ENCODE measurements at regions not wholly inside any gene's neighbourhood (a gene's known extent, or its start where the extent isn't known, plus 50 kb on each side); places are given as distances from the start of the nearest gene placed in this dataset.

DNA sequence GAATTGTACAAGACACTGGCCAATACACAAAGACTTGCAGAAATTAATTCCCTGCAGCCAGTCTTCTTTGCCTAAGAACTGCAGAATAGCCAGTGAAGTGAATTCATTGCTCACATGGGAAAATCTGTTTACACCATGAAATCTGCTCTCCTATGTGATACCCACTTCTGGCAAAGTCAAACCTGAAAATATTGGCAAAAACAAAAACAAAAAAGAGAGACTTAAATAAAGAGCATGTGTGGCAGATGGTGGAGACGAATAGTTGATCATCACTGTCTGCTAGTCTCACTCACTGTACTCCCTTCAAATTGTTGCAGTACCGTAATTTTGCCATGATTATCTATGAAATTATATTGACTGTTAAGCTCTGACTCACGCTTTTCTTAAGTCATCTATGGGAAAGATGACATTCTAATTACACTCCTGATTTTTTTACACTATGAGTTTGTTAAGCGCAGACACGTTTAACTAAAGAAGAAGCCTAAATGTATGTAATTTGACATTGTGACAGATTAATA is 406.8 kb downstream of the PCDH7 start:
- no peak overlapping the region for H3K4me3 Mint-ChIP-seq
- H3K4me1 Mint-ChIP-seq: no peaks in the 10 kb centered on the region
- H3K27ac Mint-ChIP-seq: no peak overlapping the region

DNA sequence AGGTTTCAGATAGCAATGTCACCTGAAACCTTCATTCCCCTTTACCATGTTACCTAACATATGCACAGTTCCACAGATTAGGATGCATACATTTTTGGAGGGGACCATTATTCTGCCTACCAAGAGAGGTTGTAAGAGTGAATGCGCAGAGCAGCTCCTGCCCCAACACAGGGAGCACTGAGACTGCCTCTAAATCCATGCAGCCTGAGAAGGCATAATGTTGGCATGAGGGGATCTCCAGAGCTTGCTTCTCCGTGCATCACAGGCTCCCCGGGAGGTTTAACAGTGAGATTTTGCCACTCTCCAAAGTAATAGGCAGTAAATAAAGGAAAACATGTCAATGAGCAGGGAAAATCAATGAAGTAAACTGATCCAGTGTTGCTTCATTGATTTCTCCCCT is 410.8 kb downstream of the PCDH7 start:
- no peak for ATAC-seq
- H3K9me3 Mint-ChIP-seq: no peaks in the 10 kb centered on the region
- H3K27ac Mint-ChIP-seq: no peak overlapping the region
- H3K4me3 Mint-ChIP-seq: no peak overlapping the region
- H3K36me3 Mint-ChIP-seq: no peaks in the 10 kb centered on the region
- H3K27me3 Mint-ChIP-seq: no peaks in the 10 kb centered on the region
- no peaks in the 10 kb centered on the region for H3K4me1 Mint-ChIP-seq

More for the DNA sequence above, 406.8 kb downstream of the PCDH7 start:
- Mint-ChIP-seq H3K9me3 (no peaks in the 10 kb centered on the region), H3K27me3 (no peaks in the 10 kb centered on the region), H3K36me3 (no peaks in the 10 kb centered on the region)
- ATAC-seq: no peak

DNA sequence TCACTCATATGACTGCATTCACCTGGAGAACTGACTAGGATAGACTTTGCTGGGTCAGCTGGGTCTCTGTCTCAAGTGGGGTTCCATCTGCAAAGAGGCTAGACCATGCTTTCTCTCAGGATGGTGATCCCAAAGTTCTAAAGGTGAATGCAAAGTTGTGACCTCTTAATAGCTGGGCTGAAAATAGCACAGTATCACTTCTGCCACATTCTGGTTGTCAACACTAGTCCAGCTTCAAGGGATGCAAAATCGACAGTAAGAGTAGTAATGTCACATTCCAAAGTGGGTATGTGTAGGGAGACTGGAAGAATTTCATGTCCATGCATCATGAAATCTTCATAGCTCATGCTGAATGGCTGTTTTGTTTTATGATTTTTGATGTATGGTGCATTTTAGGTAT is 414.6 kb downstream of the PCDH7 start:
- no peak overlapping the region for H3K27ac Mint-ChIP-seq
- no peaks in the 10 kb centered on the region for H3K36me3 Mint-ChIP-seq
- no peak for ATAC-seq
- no peaks in the 10 kb centered on the region for H3K27me3 Mint-ChIP-seq
- H3K4me3 Mint-ChIP-seq: no peak overlapping the region
- no peaks in the 10 kb centered on the region for H3K9me3 Mint-ChIP-seq
- H3K4me1 Mint-ChIP-seq: no peaks in the 10 kb centered on the region

DNA sequence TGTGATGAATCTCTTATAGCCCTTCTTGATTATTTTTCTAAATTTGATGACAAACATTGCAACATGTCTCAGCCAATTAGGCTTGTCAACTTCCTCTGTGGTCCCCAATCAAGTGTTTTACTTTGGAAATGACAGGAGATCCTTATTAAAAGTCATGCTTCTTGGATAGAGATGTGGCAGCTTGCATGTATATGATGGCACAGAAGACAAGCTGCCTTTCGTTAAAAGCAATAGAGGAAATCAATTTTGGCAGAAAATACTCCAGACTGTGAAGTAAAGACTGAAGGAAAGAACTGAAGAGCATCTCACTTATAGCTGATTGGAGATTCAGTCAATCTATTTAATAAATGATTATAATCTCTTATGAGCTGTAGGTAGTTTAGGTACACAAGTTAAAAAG is 419.6 kb downstream of the PCDH7 start:
- no peaks in the 10 kb centered on the region for H3K9me3 Mint-ChIP-seq
- no peak for ATAC-seq
- no peaks in the 10 kb centered on the region for H3K36me3 Mint-ChIP-seq
- H3K27me3 Mint-ChIP-seq: no peaks in the 10 kb centered on the region
- H3K4me1 Mint-ChIP-seq: no peaks in the 10 kb centered on the region
- H3K4me3 Mint-ChIP-seq: no peak overlapping the region
- H3K27ac Mint-ChIP-seq: no peak overlapping the region

DNA sequence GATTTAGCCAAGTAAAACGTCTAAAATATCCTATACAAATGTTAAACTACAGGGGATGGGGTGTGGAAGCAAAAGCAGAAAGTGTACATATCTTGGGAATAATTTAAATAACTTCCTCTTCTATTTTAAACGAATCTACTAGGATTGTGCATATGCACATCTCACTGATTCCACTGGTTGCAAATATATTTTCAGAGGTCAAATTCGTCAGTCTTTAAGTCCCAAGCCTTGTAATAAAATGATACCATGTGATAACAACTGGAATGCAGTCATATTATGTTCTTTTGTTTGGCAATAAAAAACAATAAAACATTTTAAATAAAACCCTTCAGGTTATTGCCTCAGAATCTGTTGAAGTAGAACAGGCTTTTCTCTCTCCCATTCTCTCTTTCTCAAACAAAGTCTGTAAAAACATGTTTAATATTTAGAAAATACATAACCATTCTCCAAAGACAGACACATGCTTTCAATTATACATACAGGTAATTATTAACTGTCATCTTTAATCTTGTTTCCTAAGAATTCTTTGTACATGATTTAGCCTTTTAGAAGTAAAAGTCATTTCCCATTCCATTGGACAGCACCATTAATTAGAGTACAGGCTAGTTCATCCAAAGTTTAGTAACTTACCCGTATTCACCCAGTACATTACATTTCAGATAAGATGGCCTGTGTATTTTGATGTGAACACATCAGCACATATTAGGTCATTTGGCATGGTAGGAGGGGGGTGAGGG is 421.1 kb downstream of the PCDH7 start:
- H3K27ac Mint-ChIP-seq: no peak overlapping the region
- no peaks in the 10 kb centered on the region for H3K9me3 Mint-ChIP-seq
- no peaks in the 10 kb centered on the region for H3K27me3 Mint-ChIP-seq
- ATAC-seq: no peak
- H3K4me3 Mint-ChIP-seq: no peak overlapping the region
- no peaks in the 10 kb centered on the region for H3K36me3 Mint-ChIP-seq
- H3K4me1 Mint-ChIP-seq: no peaks in the 10 kb centered on the region

DNA sequence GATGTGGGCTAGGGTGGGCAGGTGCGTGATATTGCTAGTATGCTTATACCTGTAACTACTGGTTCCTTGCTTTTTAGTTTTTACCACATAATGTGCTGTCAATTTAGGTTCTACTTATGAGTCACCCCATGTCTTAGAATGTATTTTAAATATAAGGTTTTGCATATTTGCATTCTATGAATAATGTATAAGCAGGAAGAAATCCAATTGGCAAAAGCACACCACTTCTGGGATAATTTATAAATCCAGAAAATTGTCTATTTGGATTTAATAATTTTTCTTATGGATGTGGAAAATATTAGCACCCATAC is 421.6 kb downstream of the PCDH7 start:
- no peak overlapping the region for H3K27ac Mint-ChIP-seq
- peaks cover 2% of the 10 kb centered on the region for H3K9me3 Mint-ChIP-seq
- no peaks in the 10 kb centered on the region for H3K36me3 Mint-ChIP-seq

DNA sequence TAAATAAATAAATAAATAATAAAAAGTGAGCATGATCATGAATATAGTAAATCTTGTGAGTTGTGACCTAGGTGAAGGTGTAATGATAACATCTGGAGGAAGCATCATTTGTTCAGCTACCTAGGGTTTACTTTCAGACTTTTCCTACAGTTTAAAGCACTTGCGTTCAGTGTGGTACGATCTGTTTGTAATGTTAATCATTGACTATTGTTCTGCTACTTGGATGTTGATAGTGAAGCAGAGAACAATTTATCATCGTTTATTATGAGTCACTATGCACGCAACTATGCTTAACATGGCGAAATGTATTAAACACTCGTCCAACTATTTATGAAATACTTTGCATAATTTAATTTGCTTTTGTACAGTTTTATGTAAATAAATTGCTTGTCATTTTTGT is 426.2 kb downstream of the PCDH7 start:
- no peak overlapping the region for H3K4me3 Mint-ChIP-seq
- no peaks in the 10 kb centered on the region for H3K27me3 Mint-ChIP-seq
- H3K36me3 Mint-ChIP-seq: no peaks in the 10 kb centered on the region
- H3K27ac Mint-ChIP-seq: no peak overlapping the region
- H3K9me3 Mint-ChIP-seq: peaks cover 2% of the 10 kb centered on the region
- no peaks in the 10 kb centered on the region for H3K4me1 Mint-ChIP-seq
- ATAC-seq: no peak

More for the DNA sequence above, 421.6 kb downstream of the PCDH7 start:
- H3K27me3 Mint-ChIP-seq: no peaks in the 10 kb centered on the region
- no peaks in the 10 kb centered on the region for H3K4me1 Mint-ChIP-seq
- no peak overlapping the region for H3K4me3 Mint-ChIP-seq
- ATAC-seq: no peak

DNA sequence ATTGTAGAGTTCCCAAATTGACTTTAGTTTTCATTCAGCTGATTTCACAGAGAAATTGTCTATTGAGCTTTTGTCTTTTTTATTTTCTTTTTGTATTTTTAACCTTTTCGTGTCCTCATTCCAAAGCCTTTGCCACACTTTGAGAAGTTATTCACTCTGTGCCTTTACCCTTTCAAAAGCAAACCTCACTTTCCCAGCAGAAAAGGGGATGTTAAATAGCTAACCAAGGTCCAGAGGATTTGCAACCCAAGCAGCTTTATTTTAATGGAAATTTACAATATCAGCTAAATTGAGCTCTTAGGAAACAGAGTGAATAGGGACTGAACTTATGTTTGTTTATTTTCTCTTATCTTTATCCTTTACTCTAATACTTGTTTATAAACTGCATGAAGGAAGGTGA is 428.8 kb downstream of the PCDH7 start:
- H3K9me3 Mint-ChIP-seq: peaks cover 5% of the 10 kb centered on the region
- H3K27me3 Mint-ChIP-seq: no peaks in the 10 kb centered on the region
- no peaks in the 10 kb centered on the region for H3K4me1 Mint-ChIP-seq
- no peak overlapping the region for H3K4me3 Mint-ChIP-seq
- no peaks in the 10 kb centered on the region for H3K36me3 Mint-ChIP-seq
- no peak for ATAC-seq
- H3K27ac Mint-ChIP-seq: no peak overlapping the region

DNA sequence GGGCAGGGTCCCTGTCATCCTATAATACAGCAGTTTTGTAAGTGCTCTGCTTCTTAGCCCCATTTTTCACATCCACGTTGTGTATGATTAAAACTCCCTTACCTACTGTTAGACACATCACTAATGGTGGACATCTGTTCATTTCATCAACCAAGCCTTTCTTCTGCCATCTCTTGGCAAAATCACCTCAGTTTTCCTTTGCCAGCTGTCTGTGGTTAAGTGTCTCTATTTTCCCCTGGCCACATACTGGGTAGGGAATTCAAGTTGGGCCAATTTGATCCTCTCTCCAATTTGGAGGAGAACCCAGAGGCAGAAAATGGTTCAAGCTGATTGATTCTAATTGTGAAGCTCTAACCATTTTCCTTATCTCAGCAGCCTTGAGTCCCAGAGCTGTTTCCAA is 436.1 kb downstream of the PCDH7 start:
- no peak for ATAC-seq
- H3K4me3 Mint-ChIP-seq: no peak overlapping the region
- H3K27me3 Mint-ChIP-seq: no peaks in the 10 kb centered on the region
- no peaks in the 10 kb centered on the region for H3K4me1 Mint-ChIP-seq
- no peaks in the 10 kb centered on the region for H3K36me3 Mint-ChIP-seq
- H3K9me3 Mint-ChIP-seq: peaks cover 7% of the 10 kb centered on the region
- no peak overlapping the region for H3K27ac Mint-ChIP-seq

DNA sequence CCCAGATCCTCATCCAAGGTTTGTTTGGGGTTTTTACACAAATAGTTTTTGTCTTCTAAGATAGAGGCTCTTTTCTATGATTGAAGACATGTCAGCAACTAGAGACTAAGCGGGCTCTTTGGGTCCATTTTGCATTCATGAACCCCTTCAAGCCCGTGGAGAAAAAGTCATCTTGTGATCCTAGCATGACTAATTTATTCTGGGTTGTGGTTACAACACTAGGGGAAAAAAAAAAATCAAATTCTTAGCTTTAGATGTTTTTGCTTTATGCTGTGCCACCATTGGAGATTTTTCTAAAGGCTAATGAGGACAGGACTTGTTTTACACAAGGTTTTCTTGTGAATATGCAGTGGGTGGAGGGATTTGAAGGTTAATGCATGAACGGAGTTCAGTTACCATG is 440.0 kb downstream of the PCDH7 start:
- peaks cover 3% of the 10 kb centered on the region for H3K9me3 Mint-ChIP-seq
- no peak overlapping the region for H3K27ac Mint-ChIP-seq
- H3K36me3 Mint-ChIP-seq: no peaks in the 10 kb centered on the region
- no peak for ATAC-seq
- no peaks in the 10 kb centered on the region for H3K27me3 Mint-ChIP-seq
- H3K4me3 Mint-ChIP-seq: no peak overlapping the region
- H3K4me1 Mint-ChIP-seq: no peaks in the 10 kb centered on the region

DNA sequence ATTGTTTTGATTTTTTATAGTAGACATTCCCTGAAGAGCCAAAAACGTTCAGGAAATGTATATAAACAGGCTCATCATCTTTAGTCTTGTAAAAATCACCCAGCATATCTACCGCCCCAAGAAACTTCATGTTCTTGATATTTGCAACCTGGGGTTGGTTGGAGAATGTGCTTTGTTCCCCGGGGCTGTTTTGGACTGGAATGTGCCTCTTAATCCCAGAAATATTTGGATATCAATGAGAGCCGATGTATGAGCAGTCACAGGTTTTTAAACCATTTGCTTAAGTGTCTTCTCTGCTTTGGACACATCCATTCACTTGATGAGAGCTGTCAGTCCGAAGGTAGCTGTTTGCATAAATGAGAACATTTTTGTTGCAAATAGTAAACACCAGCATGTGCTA is 449.7 kb downstream of the PCDH7 start:
- Mint-ChIP-seq H3K36me3 (no peaks in the 10 kb centered on the region), H3K27me3 (no peaks in the 10 kb centered on the region), H3K4me1 (no peaks in the 10 kb centered on the region), H3K9me3 (peaks cover 3% of the 10 kb centered on the region), H3K4me3 (no peak overlapping the region), H3K27ac (no peak overlapping the region)
- ATAC-seq: no peak

DNA sequence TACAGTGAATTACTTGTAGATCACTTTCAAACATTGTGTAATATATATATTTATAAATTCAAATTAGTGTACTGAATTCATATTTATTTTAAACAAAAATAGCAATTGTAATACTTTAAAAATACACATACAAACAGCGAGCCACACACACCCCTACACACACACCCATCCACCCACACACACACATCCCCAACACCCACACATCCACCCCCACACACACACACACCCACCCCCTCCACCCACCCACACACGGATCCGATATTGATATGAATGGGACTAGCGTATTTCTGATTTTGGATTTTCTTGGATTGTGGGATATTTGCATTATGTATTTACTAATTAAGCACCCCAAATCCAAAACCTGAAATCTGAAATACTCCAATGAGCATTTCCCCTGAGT is 451.2 kb downstream of the PCDH7 start:
- Mint-ChIP-seq H3K4me1 (no peaks in the 10 kb centered on the region), H3K9me3 (peaks cover 3% of the 10 kb centered on the region), H3K27ac (no peak overlapping the region), H3K36me3 (no peaks in the 10 kb centered on the region), H3K27me3 (no peaks in the 10 kb centered on the region), H3K4me3 (no peak overlapping the region)
- no peak for ATAC-seq

DNA sequence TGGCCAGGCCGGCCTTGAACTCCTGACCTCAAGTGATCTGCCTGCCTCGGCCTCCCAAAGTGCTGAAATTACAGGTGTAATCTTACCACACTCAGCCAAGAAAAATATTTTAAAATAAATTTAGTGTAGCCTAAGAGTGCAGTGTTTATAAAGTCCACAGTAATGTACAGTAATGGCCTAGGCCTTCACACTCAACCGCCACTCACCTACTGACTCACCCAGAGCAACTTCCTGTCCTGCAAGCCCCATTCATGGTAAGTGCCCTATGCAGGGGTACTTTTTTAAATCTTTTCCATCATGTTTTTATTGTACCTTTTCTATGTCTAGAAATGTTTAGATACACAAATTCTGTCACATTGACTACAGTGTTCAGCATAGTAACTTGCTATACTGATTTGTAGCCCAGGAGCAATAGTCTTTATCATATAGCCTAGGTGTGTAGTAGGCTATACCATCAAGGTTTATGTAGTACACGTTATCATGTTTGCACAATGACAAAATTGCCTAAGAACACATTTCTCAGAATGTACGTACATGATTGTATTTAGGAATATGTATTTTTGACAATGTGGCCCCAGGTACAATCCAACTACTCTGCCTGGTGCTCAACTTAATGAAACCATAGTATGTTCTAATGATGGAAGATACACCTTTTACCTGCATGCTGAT is 455.2 kb downstream of the PCDH7 start:
- H3K27me3 Mint-ChIP-seq: no peaks in the 10 kb centered on the region
- no peaks in the 10 kb centered on the region for H3K36me3 Mint-ChIP-seq
- no peak for ATAC-seq
- H3K4me1 Mint-ChIP-seq: no peaks in the 10 kb centered on the region
- H3K27ac Mint-ChIP-seq: no peak overlapping the region
- H3K9me3 Mint-ChIP-seq: no peaks in the 10 kb centered on the region
- H3K4me3 Mint-ChIP-seq: no peak overlapping the region

DNA sequence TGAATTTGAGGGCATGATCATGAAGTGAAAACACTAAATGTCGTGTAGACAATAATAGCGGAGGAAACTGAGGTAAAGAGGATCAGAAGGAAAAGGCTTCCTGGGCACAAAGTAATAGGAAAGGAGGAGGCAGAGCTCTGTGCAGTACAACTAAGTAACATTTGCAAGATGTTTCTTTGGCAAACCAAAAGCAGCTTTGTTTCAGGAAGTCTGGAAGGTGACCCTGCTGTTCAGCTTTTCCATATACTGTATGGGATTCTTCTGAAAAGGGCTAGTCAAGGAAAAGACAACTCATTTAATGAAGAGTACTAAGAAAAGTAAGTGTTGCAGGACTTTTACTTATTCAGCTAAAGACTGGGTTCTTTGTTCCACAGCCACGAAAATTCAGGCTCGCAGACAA is 463.1 kb downstream of the PCDH7 start:
- ATAC-seq: no peak
- H3K9me3 Mint-ChIP-seq: peaks cover 5% of the 10 kb centered on the region
- no peak overlapping the region for H3K4me3 Mint-ChIP-seq
- no peaks in the 10 kb centered on the region for H3K27me3 Mint-ChIP-seq
- no peaks in the 10 kb centered on the region for H3K36me3 Mint-ChIP-seq
- no peak overlapping the region for H3K27ac Mint-ChIP-seq
- no peaks in the 10 kb centered on the region for H3K4me1 Mint-ChIP-seq

DNA sequence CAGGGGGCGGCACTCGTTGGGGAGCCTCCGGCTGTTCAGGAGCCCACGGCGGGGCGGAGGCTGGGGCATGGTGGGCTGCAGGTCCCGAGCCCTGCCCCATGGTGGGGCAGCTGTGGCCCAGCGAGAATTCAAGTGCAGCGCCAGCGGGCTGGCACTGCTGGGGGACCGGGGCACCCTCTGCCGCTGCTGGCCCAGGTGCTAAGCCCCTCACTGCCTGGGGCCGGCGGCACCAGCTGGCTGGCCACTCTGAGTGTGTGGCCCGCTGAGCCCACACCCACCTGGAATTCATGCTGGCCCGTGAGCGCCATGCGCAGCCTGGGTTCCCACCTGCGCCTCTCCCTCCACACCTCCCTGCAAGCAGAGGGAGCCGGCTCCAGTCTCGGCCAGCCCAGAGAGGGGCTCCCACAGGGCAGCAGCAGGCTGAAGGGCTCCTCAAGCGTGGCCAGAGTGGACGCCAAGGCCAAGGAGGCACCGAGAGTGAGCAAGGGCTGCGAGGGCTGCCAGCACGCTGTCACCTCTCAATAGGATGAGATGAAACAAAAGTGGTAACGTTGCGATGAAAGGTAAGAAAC is 464.9 kb downstream of the PCDH7 start:
- Mint-ChIP-seq H3K4me1 (no peaks in the 10 kb centered on the region), H3K4me3 (no peak overlapping the region), H3K36me3 (no peaks in the 10 kb centered on the region), H3K27ac (no peak overlapping the region), H3K27me3 (no peaks in the 10 kb centered on the region), H3K9me3 (peaks cover 5% of the 10 kb centered on the region)
- no peak for ATAC-seq

DNA sequence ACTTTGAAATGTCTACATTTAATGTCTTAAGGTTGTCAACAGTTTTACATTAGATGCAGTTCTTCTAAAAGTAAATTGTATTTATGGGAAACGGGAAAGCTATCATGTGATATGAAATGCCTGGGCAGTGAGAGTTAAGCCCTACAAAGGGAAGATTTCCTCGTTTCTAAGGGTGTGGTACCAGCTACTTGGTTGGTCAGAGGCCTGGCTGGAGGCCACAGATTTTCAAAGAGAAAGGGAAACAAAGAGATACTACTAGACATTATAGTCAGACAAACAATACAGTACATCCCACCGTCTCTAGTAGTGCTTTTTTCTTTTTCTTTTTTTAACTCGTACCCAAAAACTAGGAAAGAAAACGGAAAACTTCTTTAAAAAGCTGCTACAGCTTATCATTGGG is 467.8 kb downstream of the PCDH7 start:
- Mint-ChIP-seq H3K4me3 (no peak overlapping the region), H3K4me1 (no peaks in the 10 kb centered on the region), H3K27ac (no peak overlapping the region), H3K36me3 (no peaks in the 10 kb centered on the region), H3K27me3 (no peaks in the 10 kb centered on the region), H3K9me3 (peaks cover 8% of the 10 kb centered on the region)
- no peak for ATAC-seq

All from stimulated activated memory B cell treated with anti-CD40 and anti-IgM and Interleukin-4, amounts not matched to agents 10 μg/mL and 1 μg/mL and 100 μg/mL, for 72 hours (primary cell).